ENCODE measurements at regions not wholly inside any gene's neighbourhood (a gene's known extent, or its start where the extent isn't known, plus 50 kb on each side); places are given as distances from the start of the nearest gene placed in this dataset.

DNA sequence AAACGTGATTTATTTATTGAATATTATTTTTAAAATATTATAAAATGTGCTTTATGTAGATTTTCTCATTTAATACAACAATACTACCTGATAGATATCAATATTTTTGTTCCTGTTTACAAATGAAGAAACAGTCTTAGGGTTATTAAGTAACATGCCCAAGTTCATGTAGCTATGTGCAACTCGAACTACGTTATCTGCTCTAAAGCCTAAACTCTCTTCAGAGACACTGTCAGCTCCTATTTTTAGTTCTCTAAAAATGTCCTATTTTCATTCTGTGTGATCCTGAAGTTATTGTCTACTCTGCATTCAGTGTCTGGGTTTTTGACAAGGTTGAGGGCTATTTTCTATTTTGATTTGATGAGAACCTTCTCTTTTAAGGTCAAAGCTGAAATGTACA is 550.1 kb upstream of the B3GALT2 start:
- ATAC-seq (ENCODE audit: low read depth) (no peak), DNase-seq (ENCODE audit: low spot score) (no peak)
- no peaks in the 10 kb centered on the region for H3K27me3 ChIP-seq (ENCODE audit: insufficient read depth, poor library complexity, severe bottlenecking)
- H3K36me3 ChIP-seq (ENCODE audit: low read depth): no peaks in the 10 kb centered on the region
- no peaks in the 10 kb centered on the region for H3K9me3 ChIP-seq (ENCODE audit: severe bottlenecking)
- no peaks in the 10 kb centered on the region for H3K4me1 ChIP-seq (ENCODE audit: insufficient read depth, poor library complexity, severe bottlenecking)
- no peak for TF ChIP-seq CTCF (IDR thresholded peaks at IDR 0.05; ENCODE audit: poor library complexity, severe bottlenecking)
- H3K27ac ChIP-seq (ENCODE audit: poor library complexity, severe bottlenecking): no peak overlapping the region
- no peak overlapping the region for H3K4me3 ChIP-seq (ENCODE audit: severe bottlenecking)

GRCh38 chr1:193733674-193734073 is 547.3 kb upstream of the B3GALT2 start:
- no peaks in the 10 kb centered on the region for H3K4me1 ChIP-seq (ENCODE audit: insufficient read depth, poor library complexity, severe bottlenecking)
- H3K9me3 ChIP-seq (ENCODE audit: severe bottlenecking): no peaks in the 10 kb centered on the region
- H3K4me3 ChIP-seq (ENCODE audit: severe bottlenecking): no peak overlapping the region
- no peaks in the 10 kb centered on the region for H3K36me3 ChIP-seq (ENCODE audit: low read depth)
- ATAC-seq (ENCODE audit: low read depth) (no peak), DNase-seq (ENCODE audit: low spot score) (no peak)
- no peak overlapping the region for H3K27ac ChIP-seq (ENCODE audit: poor library complexity, severe bottlenecking)
- H3K27me3 ChIP-seq (ENCODE audit: insufficient read depth, poor library complexity, severe bottlenecking): no peaks in the 10 kb centered on the region
- TF ChIP-seq CTCF (IDR thresholded peaks at IDR 0.05; ENCODE audit: poor library complexity, severe bottlenecking): no peak

DNA sequence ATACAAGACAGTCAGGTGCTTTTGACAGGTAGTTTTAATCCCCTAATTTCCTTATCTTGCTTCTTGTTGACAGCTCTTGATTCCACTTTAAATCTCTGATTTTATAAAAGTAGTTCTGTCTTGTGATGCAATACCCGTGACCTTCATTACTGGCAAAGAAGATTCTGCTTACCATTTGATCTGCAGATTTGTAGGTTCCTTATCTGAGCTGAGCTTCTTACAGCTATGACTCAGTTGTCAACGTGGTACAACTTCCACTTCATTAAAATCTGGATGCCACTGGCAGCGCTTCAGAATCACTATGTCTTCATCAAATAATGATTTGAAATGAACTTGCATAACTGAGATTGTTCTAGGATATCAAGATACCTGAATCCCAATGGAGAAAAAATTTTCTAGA is 543.6 kb upstream of the B3GALT2 start:
- Histone ChIP-seq H3K27me3 (ENCODE audit: insufficient read depth, poor library complexity, severe bottlenecking) (no peaks in the 10 kb centered on the region), H3K9me3 (ENCODE audit: severe bottlenecking) (no peaks in the 10 kb centered on the region), H3K36me3 (ENCODE audit: low read depth) (no peaks in the 10 kb centered on the region), H3K4me1 (ENCODE audit: insufficient read depth, poor library complexity, severe bottlenecking) (no peaks in the 10 kb centered on the region), H3K27ac (ENCODE audit: poor library complexity, severe bottlenecking) (no peak overlapping the region), H3K4me3 (ENCODE audit: severe bottlenecking) (no peak overlapping the region)
- ATAC-seq (ENCODE audit: low read depth) (no peak), DNase-seq (ENCODE audit: low spot score) (no peak)
- no peak for TF ChIP-seq CTCF (IDR thresholded peaks at IDR 0.05; ENCODE audit: poor library complexity, severe bottlenecking)

- no peak for TF ChIP-seq CTCF (IDR thresholded peaks at IDR 0.05; ENCODE audit: poor library complexity, severe bottlenecking)
- Histone ChIP-seq H3K27ac (ENCODE audit: poor library complexity, severe bottlenecking) (no peak overlapping the region), H3K9me3 (ENCODE audit: severe bottlenecking) (no peaks in the 10 kb centered on the region), H3K27me3 (ENCODE audit: insufficient read depth, poor library complexity, severe bottlenecking) (no peaks in the 10 kb centered on the region), H3K36me3 (ENCODE audit: low read depth) (no peaks in the 10 kb centered on the region), H3K4me3 (ENCODE audit: severe bottlenecking) (no peak overlapping the region), H3K4me1 (ENCODE audit: insufficient read depth, poor library complexity, severe bottlenecking) (no peaks in the 10 kb centered on the region)
- DNase-seq (ENCODE audit: low spot score): no peak
- no peak for ATAC-seq (ENCODE audit: low read depth)
Measured at GRCh38 chr1:193729429-193729828, 543.0 kb upstream of the B3GALT2 start.

GRCh38 chr1:193727850-193728249 is 541.4 kb upstream of the B3GALT2 start:
- Histone ChIP-seq H3K4me3 (ENCODE audit: severe bottlenecking) (no peak overlapping the region), H3K9me3 (ENCODE audit: severe bottlenecking) (no peaks in the 10 kb centered on the region), H3K36me3 (ENCODE audit: low read depth) (no peaks in the 10 kb centered on the region), H3K4me1 (ENCODE audit: insufficient read depth, poor library complexity, severe bottlenecking) (no peaks in the 10 kb centered on the region), H3K27ac (ENCODE audit: poor library complexity, severe bottlenecking) (no peak overlapping the region), H3K27me3 (ENCODE audit: insufficient read depth, poor library complexity, severe bottlenecking) (no peaks in the 10 kb centered on the region)
- ATAC-seq (ENCODE audit: low read depth) (no peak), DNase-seq (ENCODE audit: low spot score) (no peak)
- TF ChIP-seq CTCF (IDR thresholded peaks at IDR 0.05; ENCODE audit: poor library complexity, severe bottlenecking): no peak

All from RWPE2 (cell line).